ENCODE measurements at regions not wholly inside any gene's neighbourhood (a gene's known extent, or its start where the extent isn't known, plus 50 kb on each side); places are given as distances from the start of the nearest gene placed in this dataset.
A peak's percentile ranks its signal among the peaks of the same experiment; 100 is the strongest.
"Not testable (repeated sequence)": the region's sequence is repeated elsewhere in the genome, so short reads cannot be mapped to it uniquely, and the experiment has no call there.

GRCh38 chr13:46492946-46493345 lies 60.0 kb upstream of the LRCH1 start:
- Histone ChIP-seq H3K4ac (ENCODE audit: low read depth, low read length) (no peak overlapping the region), H4K8ac (ENCODE audit: low read depth, low read length) (no peak overlapping the region), H2AK5ac (ENCODE audit: low read length) (no peak overlapping the region), H2BK120ac (ENCODE audit: insufficient read depth, low read length, poor library complexity) (no peak overlapping the region), H2BK5ac (ENCODE audit: low read depth, low read length, poor library complexity) (no peak overlapping the region), H3K4me1 (ENCODE audit: control insufficient read depth in 1 of 2, insufficient read depth in 2 of 2, low read length in 2 of 2) (peaks cover 0 to 2% of the 10 kb centered on the region in 2 experiments), H3K23ac (ENCODE audit: low read length) (no peak overlapping the region), H3K18ac (ENCODE audit: low read length) (no peak overlapping the region), H2AFZ (ENCODE audit: insufficient read depth, low read length, poor library complexity) (no peak overlapping the region), H4K91ac (ENCODE audit: low read depth, low read length) (no peak overlapping the region), H3K27me3 (ENCODE audit: insufficient read depth, low read length) (no peaks in the 10 kb centered on the region), H3K79me2 (ENCODE audit: control insufficient read depth, insufficient read depth, low read length, poor library complexity) (no peaks in the 10 kb centered on the region), H4K12ac (ENCODE audit: low read depth, low read length) (no peak overlapping the region), H3K27ac (ENCODE audit: low read depth, low read length) (no peak overlapping the region), H3K36me3 (ENCODE audit: control insufficient read depth in 1 of 2, insufficient read depth in 2 of 2, low read length in 2 of 2) (no peaks in the 10 kb centered on the region), H3K14ac (ENCODE audit: low read length) (no peak overlapping the region), H3K4me3 (ENCODE audit: low read depth, low read length) (no peak overlapping the region), H3K79me1 (ENCODE audit: low read length) (no peaks in the 10 kb centered on the region), H3K4me2 (ENCODE audit: low read length) (no peak overlapping the region), H3K9me3 (ENCODE audit: insufficient read depth, low read depth, low read length) (no peaks in the 10 kb centered on the region), H2BK12ac (ENCODE audit: low read length) (no peak overlapping the region), H3K9ac (ENCODE audit: low read length) (no peak overlapping the region)
- DNase-seq, result peak; percentile 22 to 85
- WGBS (ENCODE audit: extremely low coverage, insufficient coverage, insufficient read length), result no CpG with 5 or more reads among the region's 1 CpG

GRCh38 chr13:46491641-46492040 lies 61.3 kb upstream of the LRCH1 start:
- Histone ChIP-seq H2BK12ac (ENCODE audit: low read length) (peak overlapping the region; percentile 44), H3K9ac (ENCODE audit: low read length) (no peak overlapping the region), H4K12ac (ENCODE audit: low read depth, low read length) (peak overlapping the region; percentile 65), H2BK5ac (ENCODE audit: low read depth, low read length, poor library complexity) (no peak overlapping the region), H3K9me3 (ENCODE audit: insufficient read depth, low read depth, low read length) (no peaks in the 10 kb centered on the region), H4K8ac (ENCODE audit: low read depth, low read length) (no peak overlapping the region), H3K27ac (ENCODE audit: low read depth, low read length) (no peak overlapping the region), H3K23ac (ENCODE audit: low read length) (no peak overlapping the region), H3K36me3 (ENCODE audit: control insufficient read depth in 1 of 2, insufficient read depth in 2 of 2, low read length in 2 of 2) (no peaks in the 10 kb centered on the region), H3K27me3 (ENCODE audit: insufficient read depth, low read length) (no peaks in the 10 kb centered on the region), H2AFZ (ENCODE audit: insufficient read depth, low read length, poor library complexity) (no peak overlapping the region), H2AK5ac (ENCODE audit: low read length) (peak overlapping the region; percentile 69), H3K79me2 (ENCODE audit: control insufficient read depth, insufficient read depth, low read length, poor library complexity) (no peaks in the 10 kb centered on the region), H3K4ac (ENCODE audit: low read depth, low read length) (no peak overlapping the region), H3K18ac (ENCODE audit: low read length) (no peak overlapping the region), H3K4me3 (ENCODE audit: low read depth, low read length) (no peak overlapping the region), H4K91ac (ENCODE audit: low read depth, low read length) (no peak overlapping the region), H3K4me1 (ENCODE audit: control insufficient read depth in 1 of 2, insufficient read depth in 2 of 2, low read length in 2 of 2) (peaks cover 0 to 2% of the 10 kb centered on the region in 2 experiments), H3K79me1 (ENCODE audit: low read length) (no peaks in the 10 kb centered on the region), H3K4me2 (ENCODE audit: low read length) (no peak overlapping the region), H3K14ac (ENCODE audit: low read length) (no peak overlapping the region), H2BK120ac (ENCODE audit: insufficient read depth, low read length, poor library complexity) (no peak overlapping the region)
- WGBS (ENCODE audit: extremely low coverage, insufficient coverage, insufficient read length), result no CpG with 5 or more reads among the region's 4 CpGs
- no peak for DNase-seq

DNA sequence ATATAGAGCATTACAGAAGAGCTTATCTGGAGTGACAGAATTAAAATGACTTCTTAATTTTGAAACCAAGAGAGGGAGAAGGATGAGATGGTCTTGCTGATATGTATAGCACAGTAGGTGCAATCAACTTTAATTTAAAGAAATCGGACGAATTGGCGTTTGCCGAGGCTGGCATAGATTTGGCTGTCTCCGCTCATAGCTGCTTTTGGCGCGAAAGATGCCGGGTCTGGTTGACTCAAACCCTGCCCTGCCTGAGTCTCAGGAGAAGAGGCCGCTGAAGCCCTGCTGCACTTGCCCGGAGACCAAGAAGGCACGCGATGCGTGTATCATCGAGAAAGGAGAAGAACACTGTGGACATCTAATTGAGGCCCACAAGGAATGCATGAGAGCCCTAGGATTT lies 62.3 kb upstream of the LRCH1 start:
- H3K4me1 ChIP-seq (ENCODE audit: control insufficient read depth in 1 of 2, insufficient read depth in 2 of 2, low read length in 2 of 2); H2BK5ac ChIP-seq (ENCODE audit: low read depth, low read length, poor library complexity); H3K27me3 ChIP-seq (ENCODE audit: insufficient read depth, low read length); H3K27ac ChIP-seq (ENCODE audit: low read depth, low read length); H2AFZ ChIP-seq (ENCODE audit: insufficient read depth, low read length, poor library complexity); H3K4me3 ChIP-seq (ENCODE audit: low read depth, low read length); H3K23ac ChIP-seq (ENCODE audit: low read length); H3K79me2 ChIP-seq (ENCODE audit: control insufficient read depth, insufficient read depth, low read length, poor library complexity); H3K9me3 ChIP-seq (ENCODE audit: insufficient read depth, low read depth, low read length); H3K9ac ChIP-seq (ENCODE audit: low read length); H3K14ac ChIP-seq (ENCODE audit: low read length); H2AK5ac ChIP-seq (ENCODE audit: low read length); H3K36me3 ChIP-seq (ENCODE audit: control insufficient read depth in 1 of 2, insufficient read depth in 2 of 2, low read length in 2 of 2); H2BK12ac ChIP-seq (ENCODE audit: low read length); H3K4ac ChIP-seq (ENCODE audit: low read depth, low read length); H4K12ac ChIP-seq (ENCODE audit: low read depth, low read length); H4K8ac ChIP-seq (ENCODE audit: low read depth, low read length); DNase-seq; H3K18ac ChIP-seq (ENCODE audit: low read length); H2BK120ac ChIP-seq (ENCODE audit: insufficient read depth, low read length, poor library complexity); H3K79me1 ChIP-seq (ENCODE audit: low read length); H4K91ac ChIP-seq (ENCODE audit: low read depth, low read length); H3K4me2 ChIP-seq (ENCODE audit: low read length): not testable (repeated sequence)
- WGBS (ENCODE audit: extremely low coverage, insufficient coverage, insufficient read length), result no CpG with 5 or more reads among the region's 14 CpGs

- DNase-seq, result no peak
- no CpG with 5 or more reads among the region's 2 CpGs for WGBS (ENCODE audit: extremely low coverage, insufficient coverage, insufficient read length)
- Histone ChIP-seq H3K27ac (ENCODE audit: low read depth, low read length) (no peak overlapping the region), H3K23ac (ENCODE audit: low read length) (no peak overlapping the region), H3K4me1 (ENCODE audit: control insufficient read depth in 1 of 2, insufficient read depth in 2 of 2, low read length in 2 of 2) (peaks cover 0 to 1% of the 10 kb centered on the region in 2 experiments), H3K79me1 (ENCODE audit: low read length) (no peaks in the 10 kb centered on the region), H3K79me2 (ENCODE audit: control insufficient read depth, insufficient read depth, low read length, poor library complexity) (no peaks in the 10 kb centered on the region), H4K12ac (ENCODE audit: low read depth, low read length) (no peak overlapping the region), H3K9me3 (ENCODE audit: insufficient read depth, low read depth, low read length) (no peaks in the 10 kb centered on the region), H3K18ac (ENCODE audit: low read length) (no peak overlapping the region), H2BK12ac (ENCODE audit: low read length) (peak overlapping the region; percentile 66), H2AFZ (ENCODE audit: insufficient read depth, low read length, poor library complexity) (no peak overlapping the region), H3K9ac (ENCODE audit: low read length) (no peak overlapping the region), H2BK120ac (ENCODE audit: insufficient read depth, low read length, poor library complexity) (no peak overlapping the region), H4K91ac (ENCODE audit: low read depth, low read length) (no peak overlapping the region), H4K8ac (ENCODE audit: low read depth, low read length) (no peak overlapping the region), H3K14ac (ENCODE audit: low read length) (no peak overlapping the region), H3K27me3 (ENCODE audit: insufficient read depth, low read length) (no peaks in the 10 kb centered on the region), H3K4ac (ENCODE audit: low read depth, low read length) (no peak overlapping the region), H3K4me2 (ENCODE audit: low read length) (no peak overlapping the region), H3K36me3 (ENCODE audit: control insufficient read depth in 1 of 2, insufficient read depth in 2 of 2, low read length in 2 of 2) (no peaks in the 10 kb centered on the region), H2BK5ac (ENCODE audit: low read depth, low read length, poor library complexity) (no peak overlapping the region), H2AK5ac (ENCODE audit: low read length) (no peak overlapping the region), H3K4me3 (ENCODE audit: low read depth, low read length) (no peak overlapping the region)
These were observed 62.8 kb upstream of the LRCH1 start for GRCh38 chr13:46490129-46490528.

Measured in trophoblast cell (in vitro differentiated cells and primary cell).